GM12878 (cell line): ENCODE measurements at regions not wholly inside any gene's neighbourhood (a gene's known extent, or its start where the extent isn't known, plus 50 kb on each side); places are given as distances from the start of the nearest gene placed in this dataset.
A peak's percentile ranks its signal among the peaks of the same experiment; 100 is the strongest.

ENCODE experiments used
- ATAC-seq: fragments of 200-7000 bp; cut with Tn5 transposase; 3 replicates; pipeline ENCODE4 v1.9.1; 2020; ENCODE audit warnings: mild to moderate bottlenecking, moderate library complexity
- BruUV-seq: library from RNA; stranded (reverse); fragments of 400-500 nt; replicated peaks from 2 replicates; lab custom pipeline; 2021; lab: Mats Ljungman, UMichigan
- CTCF ChIA-PET: fragments of 300-600 bp; sonication (Branson Sonifier 250); formaldehyde crosslinking; extraction: SDS; loops from one replicate; lab custom pipeline; 2021; ENCODE audit warnings: inconsistent platforms; lab: Yijun Ruan, JAX
- POLR2A ChIA-PET: fragments of 350-600 bp; formaldehyde crosslinking; extraction: SDS; loops from one replicate; lab custom pipeline; 2021; ENCODE audit warnings: inconsistent platforms; lab: Charles Lee
- RAD21 ChIA-PET: fragments of 300-600 bp; sonication (Branson Sonifier 250); formaldehyde crosslinking; loops from one replicate; lab custom pipeline; 2023; ENCODE audit warnings: antibody characterized with exemption; ENCODE audit not compliant: unreplicated experiment; lab: Charles Lee
- SMC1A ChIA-PET: fragments of 300-600 bp; sonication (Branson Sonifier 250); formaldehyde crosslinking; loops from one replicate; lab custom pipeline; 2023; ENCODE audit not compliant: unreplicated experiment, uncharacterized antibody; lab: Charles Lee
- DNase-seq: peaks from one replicate; pipeline ENCODE4 v3.0.0-alpha.2; 2011; ENCODE audit warnings: low read depth, low spot score
- FAIRE-seq: peaks from 3 replicates; lab custom pipeline; 2011; peaks lifted over from hg19 to GRCh38; lab: Jason Lieb, UNC
- H2AFZ ChIP-seq: 2 replicates; pipeline ENCODE4 v1.6.0; 2011; ENCODE audit warnings: low read depth, low read length, control low read depth; ENCODE audit not compliant: control insufficient read depth
- H3K27ac ChIP-seq: 2 replicates; pipeline ENCODE4 v1.5.1; 2011; ENCODE audit warnings: control low read depth; ENCODE audit not compliant: control insufficient read depth, insufficient read depth
- H3K27me3 ChIP-seq, 2 experiments: replicated peaks in 1 of 2; 2 replicates each; pipeline versions ENCODE4 v1.6.0 to v1.6.1; 2011; ENCODE audit warnings: low read length in 1 of 2; ENCODE audit not compliant: control insufficient read depth in 2 of 2, insufficient read depth in 2 of 2
- H3K36me3 ChIP-seq, 2 experiments: 2 replicates each; pipeline ENCODE4 v1.5.1; 2011; ENCODE audit warnings: low read length in 1 of 2; ENCODE audit not compliant: control insufficient read depth in 2 of 2, insufficient read depth in 2 of 2
- H3K4me1 ChIP-seq: 2 replicates; pipeline ENCODE4 v1.6.1; 2011; ENCODE audit warnings: mild to moderate bottlenecking, low read length, moderate library complexity, mixed read lengths; ENCODE audit not compliant: control insufficient read depth, insufficient read depth
- H3K4me2 ChIP-seq: 2 replicates; pipeline ENCODE4 v1.6.0; 2011; ENCODE audit warnings: control low read depth; ENCODE audit not compliant: control insufficient read depth, insufficient read depth
- H3K4me3 ChIP-seq: fragments of 200-600 bp; sonication (generic); 2 replicates; pipeline ENCODE4 v1.5.1; 2016
- H3K79me2 ChIP-seq: 2 replicates; pipeline ENCODE4 v1.6.0; 2011; ENCODE audit warnings: low read length; ENCODE audit not compliant: control insufficient read depth, insufficient read depth
- H3K9ac ChIP-seq: 2 replicates; pipeline ENCODE4 v1.8.0; 2011; ENCODE audit warnings: low read length, control low read depth, mixed read lengths; ENCODE audit not compliant: control insufficient read depth, insufficient read depth
- H3K9me3 ChIP-seq: replicated peaks from 3 replicates; pipeline ENCODE4 v1.5.1; 2011; ENCODE audit warnings: mild to moderate bottlenecking, low read length; ENCODE audit not compliant: control insufficient read depth, insufficient read depth
- H4K20me1 ChIP-seq: 2 replicates; pipeline ENCODE4 v1.6.0; 2011; ENCODE audit not compliant: control insufficient read depth, insufficient read depth
- BRCA1 ChIP-seq: IDR thresholded peaks from 2 replicates; pipeline ENCODE4 v1.6.1; 2011; ENCODE audit warnings: low read depth, low read length, improper control_type of control experiment
- CBX5 ChIP-seq: sonication (generic); IDR thresholded peaks from 2 replicates; pipeline ENCODE4 v1.6.1; 2016; ENCODE audit warnings: low read depth, moderate library complexity, mild to moderate bottlenecking, inconsistent platforms
- CHD1 ChIP-seq: IDR thresholded peaks from 2 replicates; pipeline ENCODE4 v1.6.1; 2012; ENCODE audit warnings: low read depth, low read length, improper control_type of control experiment
- CTCF ChIP-seq, 3 experiments: IDR thresholded peaks in 2 of 3; conservative IDR thresholded peaks in 1 of 3; 2 replicates each; pipeline ENCODE4 v1.5.1; 2011; ENCODE audit warnings: low read depth in 3 of 3, low read length in 3 of 3, mild to moderate bottlenecking in 3 of 3, control low read depth in 2 of 3, moderate library complexity in 2 of 3, inconsistent platforms in 1 of 3, mixed read lengths in 1 of 3; ENCODE audit not compliant: control insufficient read depth in 2 of 3, insufficient read depth in 1 of 3; ENCODE audit errors: extremely low read depth in 1 of 3
- FOS ChIP-seq: IDR thresholded peaks from 3 replicates; pipeline ENCODE4 v1.6.1; 2011; ENCODE audit warnings: borderline replicate concordance; ENCODE audit not compliant: insufficient read length; ENCODE audit errors: extremely low read depth
- FOXM1 ChIP-seq: IDR thresholded peaks from 2 replicates; pipeline ENCODE4 v1.6.1; 2012; ENCODE audit warnings: low read depth, mild to moderate bottlenecking, inconsistent platforms, low read length, moderate library complexity
- GABPA ChIP-seq: IDR thresholded peaks from 2 replicates; pipeline ENCODE4 v1.6.1; 2014; ENCODE audit warnings: antibody characterized with exemption, low read depth, mild to moderate bottlenecking, inconsistent platforms
- HCFC1 ChIP-seq: fragments of 150-350 bp; IDR thresholded peaks from 2 replicates; pipeline ENCODE4 v1.6.1; 2014; ENCODE audit warnings: low read length
- HDGF ChIP-seq: fragments of 450-650 bp; IDR thresholded peaks from 2 replicates; pipeline ENCODE4 v1.6.1; 2016; ENCODE audit warnings: antibody characterized with exemption
- IRF3 ChIP-seq: fragments of 450-650 bp; IDR thresholded peaks from 2 replicates; pipeline ENCODE4 v1.6.1; 2014; ENCODE audit warnings: mild to moderate bottlenecking
- RAD21 ChIP-seq: IDR thresholded peaks from 2 replicates; pipeline ENCODE4 v1.6.1; 2011; ENCODE audit warnings: mild to moderate bottlenecking, low read depth, low read length, moderate library complexity; ENCODE audit not compliant: insufficient read depth
- RB1 ChIP-seq: fragments of 450-650 bp; formaldehyde crosslinking; IDR thresholded peaks from 2 replicates; pipeline ENCODE4 v1.6.1; 2017; ENCODE audit warnings: mild to moderate bottlenecking, borderline replicate concordance
- SIX5 ChIP-seq: IDR thresholded peaks from 2 replicates; pipeline ENCODE4 v1.6.1; 2011; ENCODE audit warnings: mild to moderate bottlenecking, low read depth, low read length, moderate library complexity; ENCODE audit not compliant: severe bottlenecking
- SMC3 ChIP-seq: IDR thresholded peaks from 2 replicates; pipeline ENCODE4 v1.6.1; 2011; ENCODE audit warnings: low read length, improper control_type of control experiment, borderline replicate concordance
- TCF3 ChIP-seq: IDR thresholded peaks from 2 replicates; pipeline ENCODE4 v1.6.1; 2012; ENCODE audit warnings: low read depth, mild to moderate bottlenecking, low read length, borderline replicate concordance; ENCODE audit not compliant: insufficient read depth
- ZNF592 ChIP-seq: fragments of 450-650 bp; IDR thresholded peaks from 2 replicates; pipeline ENCODE4 v1.6.1; 2017; ENCODE audit warnings: mild to moderate bottlenecking, moderate library complexity
- WGBS: methylation state at CpG from one replicate; pipeline ENCODE4 v1.1.6; 2016; ENCODE audit warnings: low lambda C conversion rate; ENCODE audit not compliant: insufficient replicate concordance, insufficient coverage; ENCODE audit errors: missing lambda C conversion rate; 5-methylcytosine and 5-hydroxymethylcytosine counted together
- in situ Hi-C: fragments of 300-500 bp; cut with MboI; formaldehyde crosslinking; loops from 9 replicates; pipeline ENCODE4 v1.14.3; 2018; ENCODE audit warnings: mixed read lengths
- intact Hi-C: fragments of 100-400 bp; cut with micrococcal nuclease; formaldehyde crosslinking; loops from one replicate; pipeline ENCODE4 v1.14.2; 2022; ENCODE audit not compliant: unreplicated experiment

GRCh38 chr14:65164068-65164824, 61.9 kb upstream of the MAX start:
- Histone ChIP-seq H3K9me3 (no peaks in the 10 kb centered on the region; the same call in 1 of the 3 replicates), H3K27ac (no peak overlapping the region), H3K27me3 (no peaks in the 10 kb centered on the region), H3K79me2 (no peaks in the 10 kb centered on the region), H3K4me3 (no peak overlapping the region), H3K9ac (no peak overlapping the region), H3K4me1 (peaks cover 29% of the 10 kb centered on the region), H4K20me1 (no peaks in the 10 kb centered on the region), H3K36me3 (no peaks in the 10 kb centered on the region), H2AFZ (no peak overlapping the region), H3K4me2 (no peak overlapping the region)
- WGBS: 35% methylated on average over 6 of the region's 6 CpGs
- ChIA-PET CTCF (interaction anchor here (0.6 to 8.1 kb wide), 51 partner anchors 11 to 998 kb away, joined by 3 to 125 read pairs (median 4); partner anchors contain the start of gene FUT8), SMC1A (interaction anchor here (0.6 to 3.7 kb wide), 32 partner anchors 11 to 1027 kb away, joined by 3 to 46 read pairs (median 4); partner anchors contain the start of genes FNTB and FUT8), POLR2A (interaction anchor here (0.6 kb wide), 2 partner anchors 112 to 443 kb away, joined by 3 to 5 read pairs; no protein-coding TSS in a partner anchor), RAD21 (interaction anchor here (0.7 to 4.2 kb wide), 30 partner anchors 9 to 795 kb away, joined by 3 to 42 read pairs (median 5); partner anchors contain the start of gene FUT8)
- DNase-seq (no peak), ATAC-seq (peak; percentile 56), FAIRE-seq (no peak)
- intact Hi-C loops: loop anchor here (1.0 to 2.0 kb wide), 5 partner anchors 59 to 795 kb away; partner anchors contain the start of gene FUT8
- BruUV-seq: no TSS peak
- in situ Hi-C loops: loop anchor here (10.0 kb wide), 1 partner anchor 121 kb away; no protein-coding TSS in a partner anchor
- TF ChIP-seq SIX5: no peak
- TF ChIP-seq BRCA1: no peak
- TF ChIP-seq FOS: no peak
- TF ChIP-seq HDGF: no peak
- peak; percentile 51 to 77 (median 62); a peak in 5 of 6 replicates for TF ChIP-seq CTCF (IDR thresholded peaks at IDR 0.05 in 2 of 3, conservative IDR thresholded peaks at IDR 0.05 in 1 of 3; ENCODE audit: control insufficient read depth in 2 of 3, extremely low read depth in 1 of 3, insufficient read depth in 1 of 3, low read depth in 3 of 3, low read length in 3 of 3)
- TF ChIP-seq CHD1: no peak
- 0 out of 2 replicates have a peak, but pooled peaks have one; percentile 43 for TF ChIP-seq ZNF592
- TF ChIP-seq CBX5: no peak
- TF ChIP-seq RB1: no peak
- no peak for TF ChIP-seq TCF3
- no peak for TF ChIP-seq IRF3
- no peak for TF ChIP-seq GABPA
- peak; percentile 96 for TF ChIP-seq RAD21
- no peak for TF ChIP-seq HCFC1
- TF ChIP-seq FOXM1: 0 out of 2 replicates have a peak, but pooled peaks have one; percentile 30
- peak; percentile 77; the same call in 1 of the 2 replicates for TF ChIP-seq SMC3
